SK-N-SH treated with all-trans-retinoic acid at 6 μM for 48 hours (cell line): ENCODE measurements at regions not wholly inside any gene's neighbourhood (a gene's known extent, or its start where the extent isn't known, plus 50 kb on each side); places are given as distances from the start of the nearest gene placed in this dataset.

Source experiments
- ARNTL ChIP-seq: fragments of 450-650 bp; formaldehyde crosslinking; IDR thresholded peaks from 2 replicates; pipeline ENCODE4 v1.5.0; 2020; ENCODE audit warnings: low read depth, mild to moderate bottlenecking, moderate library complexity, borderline replicate concordance
- CSDC2 ChIP-seq: fragments of 250-450 bp; sonication (Bioruptor Pico); IDR thresholded peaks from 2 replicates; pipeline ENCODE4 v1.5.0; 2020; ENCODE audit warnings: mild to moderate bottlenecking, moderate library complexity
- ISL1 ChIP-seq: fragments of 250-450 bp; sonication (Bioruptor Pico); IDR thresholded peaks from 2 replicates; pipeline ENCODE4 v2.1.2; 2022; ENCODE audit warnings: mild to moderate bottlenecking, moderate library complexity
- OSR1 ChIP-seq: fragments of 250-450 bp; sonication (Bioruptor Pico); IDR thresholded peaks from 2 replicates; pipeline ENCODE4 v1.8.0; 2022; ENCODE audit warnings: moderate library complexity, mild to moderate bottlenecking, inconsistent platforms
- PATZ1 ChIP-seq: fragments of 250-450 bp; sonication (Bioruptor Pico); IDR thresholded peaks from 2 replicates; pipeline ENCODE4 v1.8.0; 2020; ENCODE audit warnings: mild to moderate bottlenecking, moderate library complexity, borderline replicate concordance
- POU6F1 ChIP-seq: fragments of 250-450 bp; sonication (Bioruptor Pico); IDR thresholded peaks from 2 replicates; pipeline ENCODE4 v1.8.0; 2021; ENCODE audit warnings: low read depth, mild to moderate bottlenecking, moderate library complexity, borderline replicate concordance
- RARB ChIP-seq: fragments of 250-450 bp; sonication (Bioruptor Pico); IDR thresholded peaks from 2 replicates; pipeline ENCODE4 v1.8.0; 2021; ENCODE audit warnings: mild to moderate bottlenecking, moderate library complexity
- SNAI2 ChIP-seq: fragments of 250-450 bp; sonication (Bioruptor Pico); IDR thresholded peaks from 2 replicates; pipeline ENCODE4 v1.5.0; 2020; ENCODE audit warnings: mild to moderate bottlenecking, moderate library complexity
- TOX ChIP-seq: fragments of 250-450 bp; sonication (Bioruptor Pico); IDR thresholded peaks from 2 replicates; pipeline ENCODE4 v1.8.0; 2021; ENCODE audit warnings: mild to moderate bottlenecking, moderate library complexity, borderline replicate concordance
- TSHZ2 ChIP-seq: fragments of 250-450 bp; sonication (Bioruptor Pico); IDR thresholded peaks from 2 replicates; pipeline ENCODE4 v1.5.0; 2020; ENCODE audit warnings: mild to moderate bottlenecking, moderate library complexity
- ZC3H10 ChIP-seq: fragments of 250-450 bp; sonication (Bioruptor Pico); IDR thresholded peaks from 2 replicates; pipeline ENCODE4 v1.5.1; 2021; ENCODE audit warnings: mild to moderate bottlenecking, moderate library complexity
- ZFP30 ChIP-seq: fragments of 450-650 bp; formaldehyde crosslinking; IDR thresholded peaks from 2 replicates; pipeline ENCODE4 v1.5.0; 2022; ENCODE audit warnings: mild to moderate bottlenecking, moderate library complexity
- ZNF565 ChIP-seq: fragments of 450-650 bp; formaldehyde crosslinking; conservative IDR thresholded peaks from 2 replicates; pipeline ENCODE4 v1.5.0; 2020; ENCODE audit warnings: low read depth, mild to moderate bottlenecking, moderate library complexity
- ZNF8 ChIP-seq: fragments of 450-650 bp; formaldehyde crosslinking; IDR thresholded peaks from 2 replicates; pipeline ENCODE4 v1.5.0; 2020; ENCODE audit warnings: mild to moderate bottlenecking, moderate library complexity

DNA sequence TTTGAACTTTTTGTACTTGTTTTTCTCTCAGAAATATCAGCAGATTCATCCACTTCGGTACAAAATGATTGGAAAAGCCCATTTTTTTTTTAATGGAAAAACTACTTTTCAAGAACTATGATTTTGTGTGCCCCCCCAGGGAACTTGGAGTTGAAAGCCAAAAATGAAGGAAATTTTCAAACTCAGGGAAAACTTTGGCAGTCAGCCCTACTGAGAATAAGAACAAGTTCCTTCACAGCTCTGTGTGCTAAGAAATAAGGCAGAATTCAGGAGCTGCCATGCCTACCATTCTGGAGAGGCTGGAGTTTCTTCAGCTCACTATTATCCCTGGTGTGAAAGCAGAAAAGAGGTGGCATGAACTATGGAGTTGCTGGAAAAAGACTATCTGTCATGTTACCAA lies 226.0 kb upstream of the SLC35G4 start:
- TF ChIP-seq ZNF8 (CRISPR knock-in tag) (no peak), RARB (CRISPR knock-in tag) (no peak), SNAI2 (CRISPR knock-in tag) (no peak), ZC3H10 (CRISPR knock-in tag) (no peak), TOX (no peak), ARNTL (CRISPR knock-in tag) (no peak), POU6F1 (no peak), ISL1 (CRISPR knock-in tag) (no peak), ZNF565 (CRISPR knock-in tag) (no peak), PATZ1 (CRISPR knock-in tag) (no peak), TSHZ2 (CRISPR knock-in tag) (no peak), ZFP30 (CRISPR knock-in tag) (no peak), CSDC2 (CRISPR knock-in tag) (no peak), OSR1 (CRISPR knock-in tag) (no peak)
